ENCODE measurements at regions not wholly inside any gene's neighbourhood (a gene's known extent, or its start where the extent isn't known, plus 50 kb on each side); places are given as distances from the start of the nearest gene placed in this dataset.

DNA sequence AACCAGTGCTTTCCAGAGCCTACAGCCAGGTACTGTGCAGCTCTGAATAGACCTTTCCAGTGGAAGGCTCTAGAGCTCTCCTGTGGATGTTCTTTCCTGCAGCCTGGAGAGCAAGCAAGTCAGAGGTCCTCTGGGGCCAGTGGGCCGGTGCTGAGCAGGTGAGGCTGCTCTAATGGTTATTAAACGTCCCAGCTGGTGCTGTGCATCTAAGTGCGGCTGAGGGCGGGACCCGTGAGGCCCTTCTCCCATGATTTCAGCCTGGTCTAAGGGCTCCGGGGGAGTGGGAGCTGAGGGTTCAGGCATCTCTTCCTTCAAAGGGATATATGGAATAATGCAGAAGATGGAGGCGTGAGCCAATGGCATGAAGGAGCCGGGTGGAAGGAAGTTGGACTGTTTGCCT, 83.7 kb upstream of the SDK2 start:
- Histone ChIP-seq H2BK120ac (replicated peaks; ENCODE audit: low read depth, low read length) (no peak overlapping the region), H3K79me1 (ENCODE audit: low read depth, low read length) (no peaks in the 10 kb centered on the region), H3K4ac (replicated peaks; ENCODE audit: insufficient read length, low read depth, low read length) (no peak overlapping the region), H3K9me3 (ENCODE audit: insufficient read depth in 2 of 2, low read depth in 1 of 2, low read length in 1 of 2) (peaks cover 6 to 13% of the 10 kb centered on the region in 2 experiments; a peak in 3 of 4 replicates), H3K4me2 (ENCODE audit: insufficient read depth in 1 of 2, low read depth in 2 of 2, low read length in 2 of 2) (no peak overlapping the region), H4K91ac (replicated peaks; ENCODE audit: insufficient read length, low read length) (no peak overlapping the region), H4K20me1 (replicated peaks in 1 of 2; ENCODE audit: control insufficient read depth in 1 of 2, insufficient read depth in 2 of 2, low read length in 2 of 2) (no peaks in the 10 kb centered on the region), H2AK5ac (ENCODE audit: low read depth, low read length) (no peak overlapping the region), H2AFZ (ENCODE audit: low read length) (no peak overlapping the region), H3K4me1 (replicated peaks in 1 of 4; ENCODE audit: control insufficient read depth in 3 of 4, insufficient read depth in 4 of 4, low read length in 3 of 4) (no peaks in the 10 kb centered on the region), H3K56ac (replicated peaks; ENCODE audit: insufficient read length, low read depth, low read length) (no peak overlapping the region), H3K27me3 (replicated peaks in 1 of 4; ENCODE audit: control insufficient read depth in 3 of 4, extremely low read depth in 1 of 4, insufficient read depth in 3 of 4, low read length in 3 of 4) (peaks cover 0 to 2% (median 0%) of the 10 kb centered on the region in 4 experiments; a peak in 1 of 7 replicates), H3K14ac (ENCODE audit: insufficient read length) (no peak overlapping the region), H3K23ac (ENCODE audit: insufficient read length) (no peak overlapping the region), H3K36me3 (ENCODE audit: control insufficient read depth in 2 of 4, insufficient read depth in 4 of 4, low read length in 3 of 4) (no peaks in the 10 kb centered on the region), H3K9ac (replicated peaks in 1 of 4; ENCODE audit: extremely low read depth in 1 of 4, low read depth in 3 of 4, low read length in 3 of 4) (no peak overlapping the region), H2BK5ac (ENCODE audit: low read depth, low read length) (no peak overlapping the region), H4K8ac (ENCODE audit: extremely low read depth, insufficient read depth, low read length) (no peak overlapping the region), H3K23me2 (ENCODE audit: low read depth, low read length) (no peaks in the 10 kb centered on the region), H3K27ac (ENCODE audit: low read depth, low read length) (no peak overlapping the region), H4K5ac (ENCODE audit: insufficient read length, low read depth, low read length) (no peak overlapping the region), H3K4me3 (ENCODE audit: extremely low read depth in 1 of 4, insufficient read depth in 2 of 4, low read depth in 3 of 4, low read length in 4 of 4) (no peak overlapping the region), H2BK20ac (ENCODE audit: low read length) (no peak overlapping the region), H3K18ac (ENCODE audit: extremely low read depth, low read length) (no peak overlapping the region), H2BK12ac (ENCODE audit: low read depth, low read length) (no peak overlapping the region), H2BK15ac (ENCODE audit: low read length) (no peak overlapping the region), H3K79me2 (ENCODE audit: control insufficient read depth in 1 of 2, insufficient read depth in 2 of 2, low read length in 2 of 2) (no peaks in the 10 kb centered on the region)
- no peak for FAIRE-seq
- DNase-seq (ENCODE audit: low read depth in 1 of 2, low spot score in 2 of 2), result no peak
- 91% methylated on average over 8 of the region's 8 CpGs; no CpG with 5 or more reads in 1 of the 2 experiments for WGBS, 2 experiments (ENCODE audit: extremely low coverage in 1 of 2, insufficient coverage in 1 of 2, insufficient read length in 1 of 2, insufficient replicate concordance in 2 of 2, low coverage in 1 of 2, low lambda C conversion rate in 2 of 2, missing lambda C conversion rate in 1 of 2)
- TF ChIP-seq TEAD4 (IDR thresholded peaks at IDR 0.05; ENCODE audit: low read depth, low read length), result no peak
- TF ChIP-seq TCF12 (IDR thresholded peaks at IDR 0.05; ENCODE audit: low read depth, low read length), result no peak
- no peak for TF ChIP-seq CBX8 (IDR thresholded peaks at IDR 0.05; ENCODE audit: borderline replicate concordance, low read depth, low read length)
- TF ChIP-seq SUZ12 (IDR thresholded peaks at IDR 0.05; ENCODE audit: low read length), result no peak
- no peak for TF ChIP-seq NANOG (IDR thresholded peaks at IDR 0.05; ENCODE audit: insufficient read depth, low read depth, low read length, poor library complexity, severe bottlenecking)
- no peak for TF ChIP-seq NRF1 (IDR thresholded peaks at IDR 0.05; ENCODE audit: low read depth, low read length)
- no peak for TF ChIP-seq RNF2 (IDR thresholded peaks at IDR 0.05; ENCODE audit: borderline replicate concordance, low read depth, low read length, missing control alignments, poor library complexity, severe bottlenecking)
- TF ChIP-seq MAFK (IDR thresholded peaks at IDR 0.05; ENCODE audit: low read depth, low read length), result no peak
- TF ChIP-seq SIN3A (conservative IDR thresholded peaks at IDR 0.05 in 1 of 2, IDR thresholded peaks at IDR 0.05 in 1 of 2; ENCODE audit: low read depth in 1 of 2, low read length in 2 of 2), result no peak
- no peak for TF ChIP-seq BCL11A (IDR thresholded peaks at IDR 0.05; ENCODE audit: low read depth in 2 of 2, low read length in 2 of 2)
- TF ChIP-seq GABPA (IDR thresholded peaks at IDR 0.05; ENCODE audit: borderline replicate concordance, insufficient read depth, low read length), result no peak
- no peak for TF ChIP-seq SIRT6 (IDR thresholded peaks at IDR 0.05; ENCODE audit: low read length)
- CTCF ChIA-PET (ENCODE audit: partially characterized antibody), result interaction anchor here (1.0 to 1.8 kb wide), 7 partner anchors 9 to 114 kb away, joined by 3 to 9 read pairs (median 4); no protein-coding TSS in a partner anchor
- POLR2A ChIA-PET (ENCODE audit: partially characterized antibody), result no interaction called here
